ENCODE measurements at regions not wholly inside any gene's neighbourhood (a gene's known extent, or its start where the extent isn't known, plus 50 kb on each side); places are given as distances from the start of the nearest gene placed in this dataset.
A peak's percentile ranks its signal among the peaks of the same experiment; 100 is the strongest.

DNA sequence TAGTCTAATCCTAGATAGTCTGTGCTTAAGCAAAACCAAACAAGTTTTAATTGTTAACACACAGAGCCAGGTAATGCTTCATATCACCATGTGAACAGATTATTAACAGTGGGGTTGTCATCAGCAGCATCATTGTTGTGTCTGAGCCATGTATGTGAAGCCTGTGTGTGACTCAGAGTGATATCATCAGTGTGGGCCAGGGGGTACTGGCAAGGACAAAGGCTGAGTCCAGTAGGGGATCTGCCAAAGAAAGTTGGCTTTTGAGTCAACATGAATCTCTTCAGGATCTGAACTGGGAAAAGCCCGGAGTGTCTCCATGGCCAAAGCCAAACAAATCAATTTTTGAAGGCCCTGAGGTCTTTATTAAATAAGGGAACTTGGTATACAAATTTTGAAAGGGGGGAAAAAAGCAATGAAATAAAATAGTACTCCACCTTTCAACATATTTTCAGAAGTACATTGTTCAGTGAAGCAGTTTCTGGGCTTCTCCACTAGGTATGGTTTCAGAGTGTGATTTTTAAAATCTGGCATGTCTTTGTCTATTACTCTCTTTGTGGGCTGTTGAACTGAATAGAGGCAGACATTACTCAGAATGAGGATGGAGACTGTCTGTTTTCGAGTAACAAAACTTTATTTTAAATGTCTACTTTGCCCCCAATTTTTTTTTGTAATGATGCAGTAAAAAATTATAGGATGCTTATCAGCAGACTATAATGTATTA, 444.2 kb upstream of the JAG1 start:
- no peak overlapping the region for H3K4me3 ChIP-seq (replicated peaks; ENCODE audit: low read depth, low read length)
- TF ChIP-seq, protein P1, sequence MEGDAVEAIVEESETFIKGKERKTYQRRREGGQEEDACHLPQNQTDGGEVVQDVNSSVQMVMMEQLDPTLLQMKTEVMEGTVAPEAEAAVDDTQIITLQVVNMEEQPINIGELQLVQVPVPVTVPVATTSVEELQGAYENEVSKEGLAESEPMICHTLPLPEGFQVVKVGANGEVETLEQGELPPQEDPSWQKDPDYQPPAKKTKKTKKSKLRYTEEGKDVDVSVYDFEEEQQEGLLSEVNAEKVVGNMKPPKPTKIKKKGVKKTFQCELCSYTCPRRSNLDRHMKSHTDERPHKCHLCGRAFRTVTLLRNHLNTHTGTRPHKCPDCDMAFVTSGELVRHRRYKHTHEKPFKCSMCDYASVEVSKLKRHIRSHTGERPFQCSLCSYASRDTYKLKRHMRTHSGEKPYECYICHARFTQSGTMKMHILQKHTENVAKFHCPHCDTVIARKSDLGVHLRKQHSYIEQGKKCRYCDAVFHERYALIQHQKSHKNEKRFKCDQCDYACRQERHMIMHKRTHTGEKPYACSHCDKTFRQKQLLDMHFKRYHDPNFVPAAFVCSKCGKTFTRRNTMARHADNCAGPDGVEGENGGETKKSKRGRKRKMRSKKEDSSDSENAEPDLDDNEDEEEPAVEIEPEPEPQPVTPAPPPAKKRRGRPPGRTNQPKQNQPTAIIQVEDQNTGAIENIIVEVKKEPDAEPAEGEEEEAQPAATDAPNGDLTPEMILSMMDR (IDR thresholded peaks at IDR 0.05; ENCODE audit: low read length, missing control alignments): no peak
- peak; percentile 77 for DNase-seq (ENCODE audit: low read depth)

DNA sequence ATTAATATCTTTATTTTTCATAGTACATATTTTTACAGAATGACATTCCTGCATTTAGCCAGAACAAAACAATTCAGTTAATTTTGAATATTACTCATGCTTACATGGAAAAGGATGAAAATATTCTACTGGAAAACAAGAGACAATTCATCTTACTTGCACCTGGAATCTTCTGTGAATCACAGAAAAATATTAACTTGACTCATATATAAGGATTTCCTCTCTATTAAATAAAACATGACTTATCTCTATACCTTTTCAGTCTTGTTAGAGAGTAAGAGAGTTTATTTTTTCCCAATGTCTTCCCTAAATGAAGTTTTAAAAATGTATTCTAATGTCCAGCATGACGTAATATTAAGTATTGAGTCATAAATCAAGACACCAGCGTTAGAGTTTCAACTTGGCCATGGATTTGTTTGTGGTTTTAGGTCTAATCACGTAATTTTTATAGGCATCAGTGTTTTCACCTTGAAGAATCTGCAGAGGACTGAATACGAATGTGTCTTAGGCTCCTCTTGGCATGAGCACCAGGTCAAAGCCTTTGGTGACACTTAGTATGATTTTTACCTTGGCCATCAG, 445.1 kb upstream of the JAG1 start:
- H3K4me3 ChIP-seq (replicated peaks; ENCODE audit: low read depth, low read length): no peak overlapping the region
- TF ChIP-seq, protein P1 (IDR thresholded peaks at IDR 0.05; ENCODE audit: low read length, missing control alignments): no peak
- DNase-seq (ENCODE audit: low read depth): no peak

DNA sequence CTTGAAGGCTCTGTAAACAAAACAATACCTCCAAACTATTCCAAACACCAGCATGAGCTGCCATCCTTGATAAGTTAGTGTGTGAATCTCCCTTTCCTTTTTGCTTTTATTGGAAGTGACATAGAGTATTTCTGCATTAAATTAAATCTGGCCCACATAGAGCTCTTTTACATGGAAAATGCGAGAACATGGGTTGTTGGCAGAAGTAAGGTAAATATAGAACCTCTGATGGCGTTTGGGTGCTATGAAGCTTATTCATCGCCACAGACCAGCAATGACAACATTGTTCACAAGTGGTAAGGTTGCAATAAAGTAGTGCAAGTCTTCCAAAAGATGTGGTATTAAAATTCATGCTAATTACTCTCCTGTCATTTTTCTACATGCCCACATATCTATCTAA, 445.8 kb upstream of the JAG1 start:
- no peak for DNase-seq (ENCODE audit: low read depth)
- TF ChIP-seq, protein P1 (IDR thresholded peaks at IDR 0.05; ENCODE audit: low read length, missing control alignments): no peak

DNA sequence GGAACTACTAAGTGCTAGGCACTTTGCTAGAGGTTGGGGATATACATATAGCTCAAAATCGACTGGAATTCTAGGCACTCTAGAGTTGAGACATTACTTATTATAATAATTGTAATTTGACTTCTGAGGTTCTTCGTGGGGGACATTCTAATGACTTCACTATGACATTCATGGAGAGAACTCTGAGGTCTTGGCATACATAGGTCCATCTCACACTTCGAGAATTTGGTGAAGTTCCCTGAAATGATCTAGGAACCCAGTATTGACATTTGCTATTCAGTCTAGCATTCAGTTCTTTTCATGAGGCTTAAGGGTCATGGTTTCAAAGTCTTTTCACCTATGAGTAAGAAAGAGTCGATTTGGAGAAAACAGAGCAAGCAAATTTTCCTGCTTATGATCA, 446.6 kb upstream of the JAG1 start:
- TF ChIP-seq, protein P1 (IDR thresholded peaks at IDR 0.05; ENCODE audit: low read length, missing control alignments): no peak

More for the DNA sequence above, 445.8 kb upstream of the JAG1 start:
- H3K4me3 ChIP-seq (replicated peaks; ENCODE audit: low read depth, low read length): no peak overlapping the region

DNA sequence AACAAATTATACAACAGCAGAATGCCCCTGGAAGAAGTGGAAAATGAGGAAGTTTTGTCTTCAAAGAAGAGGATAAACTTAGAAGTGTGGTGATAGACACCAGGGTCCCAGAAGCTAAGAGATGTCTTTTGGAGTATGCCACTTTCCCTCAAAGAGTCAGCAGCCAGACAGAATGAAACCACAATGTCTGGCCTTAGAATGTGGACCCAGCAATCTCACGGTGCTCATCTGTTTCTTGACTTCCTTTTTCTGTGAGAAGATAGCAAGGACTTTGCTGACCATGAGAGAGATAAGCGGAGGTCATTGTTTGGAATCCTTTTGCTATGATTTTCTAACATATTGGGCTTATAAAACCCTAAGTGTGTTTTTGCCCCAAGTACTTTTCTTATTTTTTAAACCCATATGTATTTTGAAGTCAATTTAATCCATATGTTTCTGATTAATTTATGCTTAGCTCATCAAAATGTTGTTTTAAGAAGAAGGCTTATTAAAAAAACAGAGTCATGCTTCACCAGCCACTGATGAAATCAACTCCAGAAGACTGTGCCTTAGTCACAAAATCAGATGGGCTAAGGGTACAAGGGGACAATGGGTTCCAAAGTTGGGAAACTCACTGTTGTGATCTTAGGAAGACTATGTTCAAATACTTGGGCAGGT, 451.2 kb upstream of the JAG1 start:
- H3K4me3 ChIP-seq (replicated peaks; ENCODE audit: low read depth, low read length): no peak overlapping the region
- no peak for DNase-seq (ENCODE audit: low read depth)
- TF ChIP-seq, protein P1 (IDR thresholded peaks at IDR 0.05; ENCODE audit: low read length, missing control alignments): no peak

More for the DNA sequence above, 446.6 kb upstream of the JAG1 start:
- DNase-seq (ENCODE audit: low read depth): no peak
- H3K4me3 ChIP-seq (replicated peaks; ENCODE audit: low read depth, low read length): no peak overlapping the region

DNA sequence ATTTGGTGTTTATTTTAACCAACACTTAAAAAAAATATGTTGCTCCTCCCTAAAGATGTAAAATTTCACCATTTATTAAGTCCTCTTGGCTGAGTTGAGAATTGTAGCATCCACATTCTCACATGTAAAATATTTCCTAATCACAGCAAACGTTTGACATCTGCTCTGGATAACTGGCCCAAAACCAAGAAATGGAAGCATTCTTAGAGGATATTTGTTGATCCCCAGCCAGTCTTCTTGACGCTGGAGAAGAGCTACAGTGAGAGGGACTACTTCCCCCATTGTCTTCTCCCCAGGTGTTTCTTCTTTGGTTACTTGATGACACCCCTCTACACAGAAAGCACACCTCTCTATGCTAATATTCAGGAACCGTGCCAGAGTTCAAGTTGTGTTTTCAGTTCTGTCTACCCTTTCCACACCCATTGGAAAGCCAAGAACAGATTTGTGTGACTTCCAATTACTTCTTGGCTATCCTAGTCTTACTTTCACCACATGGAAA, 454.5 kb upstream of the JAG1 start:
- H3K4me3 ChIP-seq (replicated peaks; ENCODE audit: low read depth, low read length): no peak overlapping the region
- TF ChIP-seq, protein P1 (IDR thresholded peaks at IDR 0.05; ENCODE audit: low read length, missing control alignments): no peak
- DNase-seq (ENCODE audit: low read depth): peak; percentile 83

Measured in fibroblast of pulmonary artery (primary cell).